ENCODE measurements at regions not wholly inside any gene's neighbourhood (a gene's known extent, or its start where the extent isn't known, plus 50 kb on each side); places are given as distances from the start of the nearest gene placed in this dataset.
A peak's percentile ranks its signal among the peaks of the same experiment; 100 is the strongest.
"Not testable (repeated sequence)": the region's sequence is repeated elsewhere in the genome, so short reads cannot be mapped to it uniquely, and the experiment has no call there.

- no peak for TF ChIP-seq CTCF (IDR thresholded peaks at IDR 0.05; ENCODE audit: insufficient read depth, low read length)
- H3K4me3 ChIP-seq (ENCODE audit: low read depth, low read length) = no peak overlapping the region
- no peak for DNase-seq (ENCODE audit: low read depth)
Measured at GRCh38 chr3:107189158-107189791, 188.0 kb upstream of the CCDC54 start.

GRCh38 chr3:107193116-107193515, 184.1 kb upstream of the CCDC54 start:
- no peak for DNase-seq (ENCODE audit: low read depth)
- no peak for TF ChIP-seq CTCF (IDR thresholded peaks at IDR 0.05; ENCODE audit: insufficient read depth, low read length)

GRCh38 chr3:107198581-107199181, 178.6 kb upstream of the CCDC54 start:
- DNase-seq (ENCODE audit: low read depth) = peak; percentile 89
- no peak for TF ChIP-seq CTCF (IDR thresholded peaks at IDR 0.05; ENCODE audit: insufficient read depth, low read length)
- no peak overlapping the region for H3K4me3 ChIP-seq (ENCODE audit: low read depth, low read length)

More at GRCh38 chr3:107193116-107193515, 184.1 kb upstream of the CCDC54 start:
- no peak overlapping the region for H3K4me3 ChIP-seq (ENCODE audit: low read depth, low read length)

- no peak for DNase-seq (ENCODE audit: low read depth)
- no peak overlapping the region for H3K4me3 ChIP-seq (ENCODE audit: low read depth, low read length)
- TF ChIP-seq CTCF (IDR thresholded peaks at IDR 0.05; ENCODE audit: insufficient read depth, low read length) = no peak
Measured at GRCh38 chr3:107201146-107201545, 176.1 kb upstream of the CCDC54 start.

GRCh38 chr3:107202885-107203284, 174.4 kb upstream of the CCDC54 start:
- not testable (repeated sequence) for H3K4me3 ChIP-seq (ENCODE audit: low read depth, low read length); DNase-seq (ENCODE audit: low read depth)

- DNase-seq (ENCODE audit: low read depth) = no peak
- no peak overlapping the region for H3K4me3 ChIP-seq (ENCODE audit: low read depth, low read length)
- no peak for TF ChIP-seq CTCF (IDR thresholded peaks at IDR 0.05; ENCODE audit: insufficient read depth, low read length)
Measured at GRCh38 chr3:107204121-107204520, 173.1 kb upstream of the CCDC54 start.

GRCh38 chr3:107205358-107205757, 171.9 kb upstream of the CCDC54 start:
- TF ChIP-seq CTCF (IDR thresholded peaks at IDR 0.05; ENCODE audit: insufficient read depth, low read length) = no peak
- no peak overlapping the region for H3K4me3 ChIP-seq (ENCODE audit: low read depth, low read length)
- DNase-seq (ENCODE audit: low read depth) = no peak
